ENCODE measurements at regions not wholly inside any gene's neighbourhood (a gene's known extent, or its start where the extent isn't known, plus 50 kb on each side); places are given as distances from the start of the nearest gene placed in this dataset.
"Not testable (repeated sequence)": the region's sequence is repeated elsewhere in the genome, so short reads cannot be mapped to it uniquely, and the experiment has no call there.

DNA sequence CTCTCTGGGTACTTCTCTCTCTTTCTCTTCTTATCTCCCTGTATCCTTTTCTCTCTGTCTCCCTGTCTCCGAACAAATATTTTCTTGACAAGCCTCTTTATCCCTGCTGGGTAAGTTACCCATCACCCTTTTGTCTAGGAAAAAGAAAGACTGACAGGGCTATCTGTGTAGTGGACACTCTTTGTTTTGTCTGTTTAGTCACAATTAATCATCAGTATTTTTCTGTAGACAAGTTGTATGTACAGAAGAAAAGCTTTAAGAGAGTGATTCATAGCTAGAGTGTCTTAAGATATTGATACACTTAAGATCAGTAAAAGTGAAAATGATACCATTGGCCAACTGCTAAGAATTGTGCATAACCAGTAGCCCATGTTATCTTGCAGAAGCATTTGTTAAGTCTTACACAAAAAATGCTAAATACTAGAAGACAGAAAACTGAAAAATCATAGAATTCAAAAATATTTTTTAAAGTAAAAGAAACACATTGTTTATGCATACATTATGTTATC is 1043.8 kb upstream of the EDIL3 start:
- Histone ChIP-seq H3K4me1 (ENCODE audit: insufficient read depth, low read length) (no peaks in the 10 kb centered on the region), H2AFZ (ENCODE audit: low read length) (no peak overlapping the region), H2BK20ac (ENCODE audit: low read depth, low read length, poor library complexity, severe bottlenecking) (no peak overlapping the region), H3K23me2 (ENCODE audit: insufficient read length, low read depth, low read length, poor library complexity, severe bottlenecking) (no peaks in the 10 kb centered on the region), H3K23ac (ENCODE audit: insufficient read length, low read depth, low read length) (no peak overlapping the region), H2BK120ac (ENCODE audit: low read depth, low read length, poor library complexity, severe bottlenecking) (no peak overlapping the region), H2AK5ac (ENCODE audit: insufficient read length, low read length) (no peak overlapping the region), H3K9me3 (ENCODE audit: control insufficient read depth, low read depth, low read length) (no peaks in the 10 kb centered on the region), H3K56ac (ENCODE audit: insufficient read length, low read depth, low read length) (no peak overlapping the region), H4K5ac (ENCODE audit: insufficient read length, low read depth, low read length) (no peak overlapping the region), H2BK15ac (ENCODE audit: low read depth, low read length) (no peak overlapping the region), H3K27ac (ENCODE audit: insufficient read length, low read depth, low read length) (no peak overlapping the region), H3K79me2 (ENCODE audit: insufficient read depth, low read length) (no peaks in the 10 kb centered on the region), H2BK12ac (ENCODE audit: insufficient read length, low read depth, low read length) (no peak overlapping the region), H4K20me1 (ENCODE audit: control insufficient read depth, insufficient read depth, insufficient read length) (no peaks in the 10 kb centered on the region), H3K79me1 (ENCODE audit: insufficient read depth, low read depth, low read length, poor library complexity, severe bottlenecking) (no peaks in the 10 kb centered on the region), H4K8ac (replicated peaks; ENCODE audit: insufficient read length, low read depth, low read length) (no peak overlapping the region), H2BK5ac (ENCODE audit: insufficient read length, low read length) (no peak overlapping the region), H3K18ac (ENCODE audit: insufficient read length, low read depth, low read length) (no peak overlapping the region), H4K91ac (ENCODE audit: insufficient read length, low read depth, low read length) (no peak overlapping the region), H3K4ac (ENCODE audit: low read depth, low read length) (no peak overlapping the region), H3K9ac (ENCODE audit: extremely low read depth, insufficient read length, low read length) (no peak overlapping the region), H3K27me3 (ENCODE audit: insufficient read depth, low read length) (no peaks in the 10 kb centered on the region), H3T11ph (ENCODE audit: low read length) (no peak overlapping the region), H3K14ac (ENCODE audit: insufficient read depth, low read length) (no peak overlapping the region), H3K4me2 (ENCODE audit: insufficient read depth, insufficient read length, low read length) (no peak overlapping the region)
- Mint-ChIP-seq H3K9me3 (peaks cover 23 to 24% of the 10 kb centered on the region in 2 experiments), H3K27ac (no peak overlapping the region), H3K4me1 (no peaks in the 10 kb centered on the region), H3K27me3 (ENCODE audit: low read depth) (0 out of 2 replicates have a peak, but pooled peaks cover 3% of the 10 kb centered on the region), H3K4me3 (no peak overlapping the region), H3K36me3 (ENCODE audit: insufficient read depth in 1 of 3, low read depth in 3 of 3) (peaks cover 11 to 21% (median 11%) of the 10 kb centered on the region in 3 experiments; a peak in 6 of 7 replicates)
- WGBS (ENCODE audit: extremely low coverage, insufficient read length, low lambda C conversion rate): no CpG with 5 or more reads among the region's 1 CpG
- TF ChIP-seq, protein P1, sequence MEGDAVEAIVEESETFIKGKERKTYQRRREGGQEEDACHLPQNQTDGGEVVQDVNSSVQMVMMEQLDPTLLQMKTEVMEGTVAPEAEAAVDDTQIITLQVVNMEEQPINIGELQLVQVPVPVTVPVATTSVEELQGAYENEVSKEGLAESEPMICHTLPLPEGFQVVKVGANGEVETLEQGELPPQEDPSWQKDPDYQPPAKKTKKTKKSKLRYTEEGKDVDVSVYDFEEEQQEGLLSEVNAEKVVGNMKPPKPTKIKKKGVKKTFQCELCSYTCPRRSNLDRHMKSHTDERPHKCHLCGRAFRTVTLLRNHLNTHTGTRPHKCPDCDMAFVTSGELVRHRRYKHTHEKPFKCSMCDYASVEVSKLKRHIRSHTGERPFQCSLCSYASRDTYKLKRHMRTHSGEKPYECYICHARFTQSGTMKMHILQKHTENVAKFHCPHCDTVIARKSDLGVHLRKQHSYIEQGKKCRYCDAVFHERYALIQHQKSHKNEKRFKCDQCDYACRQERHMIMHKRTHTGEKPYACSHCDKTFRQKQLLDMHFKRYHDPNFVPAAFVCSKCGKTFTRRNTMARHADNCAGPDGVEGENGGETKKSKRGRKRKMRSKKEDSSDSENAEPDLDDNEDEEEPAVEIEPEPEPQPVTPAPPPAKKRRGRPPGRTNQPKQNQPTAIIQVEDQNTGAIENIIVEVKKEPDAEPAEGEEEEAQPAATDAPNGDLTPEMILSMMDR (conservative IDR thresholded peaks at IDR 0.05): no peak
- DNase-seq: no peak

DNA sequence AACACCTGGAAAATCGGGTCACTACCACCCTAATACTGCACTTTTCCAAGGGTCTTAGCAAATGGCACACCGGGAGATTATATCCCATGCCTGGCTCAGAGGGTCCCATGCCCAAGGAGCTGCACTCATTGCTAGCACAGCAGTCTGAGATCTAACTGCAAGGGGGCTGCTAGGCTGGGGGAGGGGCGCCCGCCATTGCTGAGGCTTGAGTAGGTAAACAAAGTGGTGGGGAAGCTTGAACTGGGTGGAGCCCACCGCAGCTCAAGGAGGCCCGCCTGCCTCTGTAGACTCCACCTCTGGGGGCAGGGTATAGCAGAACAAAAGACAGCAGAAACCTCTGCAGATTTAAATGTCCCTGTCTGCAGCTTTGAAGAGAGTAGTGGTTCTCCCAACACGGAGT is 1047.0 kb upstream of the EDIL3 start:
- not testable (repeated sequence) for H3K27me3 ChIP-seq (ENCODE audit: insufficient read depth, low read length); H2BK5ac ChIP-seq (ENCODE audit: insufficient read length, low read length); H3K4ac ChIP-seq (ENCODE audit: low read depth, low read length); H3K14ac ChIP-seq (ENCODE audit: insufficient read depth, low read length); DNase-seq; H3K27ac ChIP-seq (ENCODE audit: insufficient read length, low read depth, low read length); H3K18ac ChIP-seq (ENCODE audit: insufficient read length, low read depth, low read length); H3K79me1 ChIP-seq (ENCODE audit: insufficient read depth, low read depth, low read length, poor library complexity, severe bottlenecking); H2BK15ac ChIP-seq (ENCODE audit: low read depth, low read length); H3K4me1 ChIP-seq (ENCODE audit: insufficient read depth, low read length); H3T11ph ChIP-seq (ENCODE audit: low read length); H4K20me1 ChIP-seq (ENCODE audit: control insufficient read depth, insufficient read depth, insufficient read length); H3K4me3 Mint-ChIP-seq; H4K5ac ChIP-seq (ENCODE audit: insufficient read length, low read depth, low read length); H3K79me2 ChIP-seq (ENCODE audit: insufficient read depth, low read length); H4K8ac ChIP-seq (replicated peaks; ENCODE audit: insufficient read length, low read depth, low read length); H2AFZ ChIP-seq (ENCODE audit: low read length); H3K4me2 ChIP-seq (ENCODE audit: insufficient read depth, insufficient read length, low read length); H2AK5ac ChIP-seq (ENCODE audit: insufficient read length, low read length); H3K4me1 Mint-ChIP-seq; H3K27ac Mint-ChIP-seq; H3K9me3 ChIP-seq (ENCODE audit: control insufficient read depth, low read depth, low read length); H3K27me3 Mint-ChIP-seq (ENCODE audit: low read depth); H3K9ac ChIP-seq (ENCODE audit: extremely low read depth, insufficient read length, low read length); H2BK20ac ChIP-seq (ENCODE audit: low read depth, low read length, poor library complexity, severe bottlenecking); H3K23ac ChIP-seq (ENCODE audit: insufficient read length, low read depth, low read length); H4K91ac ChIP-seq (ENCODE audit: insufficient read length, low read depth, low read length); H2BK120ac ChIP-seq (ENCODE audit: low read depth, low read length, poor library complexity, severe bottlenecking); H3K23me2 ChIP-seq (ENCODE audit: insufficient read length, low read depth, low read length, poor library complexity, severe bottlenecking); H2BK12ac ChIP-seq (ENCODE audit: insufficient read length, low read depth, low read length); H3K56ac ChIP-seq (ENCODE audit: insufficient read length, low read depth, low read length)
- H3K36me3 Mint-ChIP-seq (ENCODE audit: insufficient read depth in 1 of 3, low read depth in 3 of 3): peaks cover 11 to 21% (median 11%) of the 10 kb centered on the region in 3 experiments; a peak in 6 of 7 replicates
- peaks cover 28 to 36% of the 10 kb centered on the region in 2 experiments for H3K9me3 Mint-ChIP-seq
- WGBS (ENCODE audit: extremely low coverage, insufficient read length, low lambda C conversion rate): no CpG with 5 or more reads among the region's 7 CpGs

Data from H9 (cell line).